ENCODE measurements at regions not wholly inside any gene's neighbourhood (a gene's known extent, or its start where the extent isn't known, plus 50 kb on each side); places are given as distances from the start of the nearest gene placed in this dataset.

DNA sequence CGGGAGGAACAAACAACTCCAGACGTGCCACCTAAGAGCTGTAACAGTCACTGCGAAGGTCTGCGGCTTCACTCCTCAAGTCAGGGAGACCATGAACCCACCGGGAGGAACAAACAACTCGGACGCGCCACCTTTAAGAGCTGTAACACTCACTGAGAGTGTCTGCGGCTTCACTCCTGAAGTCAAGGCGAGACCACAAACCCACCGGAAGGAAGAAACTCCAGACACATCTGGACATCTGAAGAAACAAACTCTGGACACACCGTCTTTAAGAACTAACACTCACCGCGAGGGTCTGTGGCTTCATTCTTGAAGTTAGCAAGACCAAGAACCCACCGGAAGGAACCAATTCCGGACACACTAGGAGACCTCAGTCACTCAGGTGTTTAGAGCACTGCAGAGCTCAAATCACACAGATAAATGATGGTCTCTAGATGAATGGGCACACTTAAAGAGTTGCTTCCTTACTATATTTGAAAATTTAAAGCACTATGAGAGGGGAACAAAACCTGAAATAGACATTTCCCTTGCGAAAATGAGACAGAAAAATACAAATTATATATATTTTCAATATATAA lies 587.7 kb upstream of the ADGRL4 start:
- DNase-seq (ENCODE audit: low read depth, low spot score) = no peak
- no peaks in the 10 kb centered on the region for H3K9me3 ChIP-seq (ENCODE audit: low read depth, low read length)
- TF ChIP-seq FOXP2 (optimal IDR thresholded peaks at IDR 0.05; ENCODE audit: control extremely low read depth, extremely low read length, insufficient read depth) (no peak), EZH2 (IDR thresholded peaks at IDR 0.05) (no peak), POLR2AphosphoS5 (IDR thresholded peaks at IDR 0.05; ENCODE audit: borderline replicate concordance, low read depth, low read length) (no peak)

DNA sequence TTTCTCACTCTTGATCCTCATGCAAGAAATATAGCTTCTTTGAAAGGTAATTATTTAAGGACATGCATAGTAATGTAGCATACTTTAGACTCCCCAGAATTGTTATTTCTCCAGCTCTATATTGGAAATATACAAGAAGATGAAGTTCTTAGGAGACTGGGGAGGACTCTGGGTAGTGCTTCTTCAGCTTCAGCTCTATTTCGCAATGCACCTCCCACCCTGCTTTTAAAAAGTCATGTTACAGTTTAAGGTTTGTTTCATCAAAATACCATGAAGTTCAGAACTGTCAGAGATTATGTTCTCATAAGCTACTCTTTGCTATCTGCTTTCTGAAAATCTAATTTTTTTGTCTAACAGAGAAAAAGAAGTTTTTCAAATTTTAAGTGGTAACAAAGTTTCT lies 586.2 kb upstream of the ADGRL4 start:
- no peak for TF ChIP-seq POLR2AphosphoS5 (IDR thresholded peaks at IDR 0.05; ENCODE audit: borderline replicate concordance, low read depth, low read length)
- TF ChIP-seq EZH2 (IDR thresholded peaks at IDR 0.05) = no peak
- no peak for TF ChIP-seq FOXP2 (optimal IDR thresholded peaks at IDR 0.05; ENCODE audit: control extremely low read depth, extremely low read length, insufficient read depth)
- no peaks in the 10 kb centered on the region for H3K36me3 ChIP-seq (ENCODE audit: insufficient read depth, low read length)
- H3K9me3 ChIP-seq (ENCODE audit: low read depth, low read length) = no peaks in the 10 kb centered on the region
- H3K4me3 ChIP-seq = no peak overlapping the region
- H3K27ac ChIP-seq = no peak overlapping the region
- no peak overlapping the region for H3K9ac ChIP-seq (ENCODE audit: insufficient read length)
- DNase-seq (ENCODE audit: low read depth, low spot score) = no peak

More for the DNA sequence above, 587.7 kb upstream of the ADGRL4 start:
- Histone ChIP-seq H3K27ac (no peak overlapping the region), H3K9ac (ENCODE audit: insufficient read length) (no peak overlapping the region), H3K4me3 (no peak overlapping the region), H3K36me3 (ENCODE audit: insufficient read depth, low read length) (no peaks in the 10 kb centered on the region)

DNA sequence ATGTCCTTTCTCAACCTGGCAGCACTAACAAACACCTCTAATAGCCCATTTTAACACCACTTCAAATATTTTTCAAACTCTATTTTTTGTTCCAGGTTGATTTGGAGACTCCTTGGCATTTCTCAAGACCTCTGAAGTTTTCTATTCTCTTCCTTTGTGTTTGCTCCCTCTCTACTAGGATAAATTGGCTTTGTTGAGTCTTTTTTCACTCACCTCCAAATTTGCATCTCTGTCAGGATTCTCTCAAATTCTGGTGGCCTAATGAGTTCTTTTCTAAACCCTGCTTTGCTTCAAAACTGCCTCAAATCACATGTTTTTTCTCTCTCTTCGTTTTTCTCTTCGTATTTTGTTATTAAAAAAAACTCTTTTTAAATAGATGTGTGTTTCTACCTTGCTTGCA lies 582.2 kb upstream of the ADGRL4 start:
- no peak overlapping the region for H3K4me3 ChIP-seq
- H3K36me3 ChIP-seq (ENCODE audit: insufficient read depth, low read length) = no peaks in the 10 kb centered on the region
- no peaks in the 10 kb centered on the region for H3K9me3 ChIP-seq (ENCODE audit: low read depth, low read length)
- no peak overlapping the region for H3K9ac ChIP-seq (ENCODE audit: insufficient read length)
- TF ChIP-seq EZH2 (IDR thresholded peaks at IDR 0.05) = no peak
- TF ChIP-seq POLR2AphosphoS5 (IDR thresholded peaks at IDR 0.05; ENCODE audit: borderline replicate concordance, low read depth, low read length) = no peak
- TF ChIP-seq FOXP2 (optimal IDR thresholded peaks at IDR 0.05; ENCODE audit: control extremely low read depth, extremely low read length, insufficient read depth) = no peak
- H3K27ac ChIP-seq = no peak overlapping the region
- DNase-seq (ENCODE audit: low read depth, low spot score) = no peak

DNA sequence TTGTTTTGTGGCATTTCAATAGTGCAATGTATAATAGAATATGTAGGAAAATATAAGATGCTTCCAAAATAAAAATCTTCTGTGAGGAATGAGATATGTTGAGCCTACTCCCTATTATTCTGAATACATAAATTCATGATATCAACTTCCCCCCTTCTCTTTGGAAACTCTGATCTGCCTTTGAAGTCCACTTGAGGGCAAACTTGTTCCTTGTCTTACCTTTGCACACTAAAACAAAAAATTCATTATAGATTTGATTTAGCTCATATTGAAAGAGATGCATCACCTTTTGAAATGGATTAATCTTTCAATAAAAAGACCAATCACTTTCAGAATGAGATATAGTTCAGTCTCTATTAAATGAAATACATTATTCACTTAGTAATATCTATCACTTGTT lies 580.7 kb upstream of the ADGRL4 start:
- no peak overlapping the region for H3K9ac ChIP-seq (ENCODE audit: insufficient read length)
- H3K9me3 ChIP-seq (ENCODE audit: low read depth, low read length) = no peaks in the 10 kb centered on the region
- DNase-seq (ENCODE audit: low read depth, low spot score) = no peak
- TF ChIP-seq EZH2 (IDR thresholded peaks at IDR 0.05) (no peak), FOXP2 (optimal IDR thresholded peaks at IDR 0.05; ENCODE audit: control extremely low read depth, extremely low read length, insufficient read depth) (no peak)
- no peaks in the 10 kb centered on the region for H3K36me3 ChIP-seq (ENCODE audit: insufficient read depth, low read length)
- H3K4me3 ChIP-seq = no peak overlapping the region
- H3K27ac ChIP-seq = no peak overlapping the region

DNA sequence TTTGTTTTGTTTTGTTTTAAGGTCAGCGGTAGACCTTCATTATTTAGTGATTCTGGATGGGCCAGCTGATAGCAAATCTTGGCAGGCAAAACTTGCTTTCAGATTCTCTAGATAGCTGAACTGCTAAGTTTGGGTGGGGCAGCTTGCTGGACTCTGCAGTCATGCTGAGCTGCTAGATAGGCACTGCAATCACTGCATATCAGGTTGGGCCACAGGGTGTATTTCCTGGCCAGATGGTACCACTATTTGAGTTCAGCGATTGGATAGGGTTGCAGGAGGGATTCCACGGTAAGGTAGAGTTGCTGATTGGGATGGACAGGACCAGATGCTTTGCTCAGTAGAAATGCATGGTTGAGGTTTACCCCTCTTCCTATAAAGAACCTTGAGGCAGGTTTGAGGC lies 579.3 kb upstream of the ADGRL4 start:
- H3K4me3 ChIP-seq = no peak overlapping the region
- H3K9me3 ChIP-seq (ENCODE audit: low read depth, low read length) = no peaks in the 10 kb centered on the region
- no peak for DNase-seq (ENCODE audit: low read depth, low spot score)
- H3K9ac ChIP-seq (ENCODE audit: insufficient read length) = no peak overlapping the region
- H3K36me3 ChIP-seq (ENCODE audit: insufficient read depth, low read length) = no peaks in the 10 kb centered on the region
- no peak overlapping the region for H3K27ac ChIP-seq
- no peak for TF ChIP-seq POLR2AphosphoS5 (IDR thresholded peaks at IDR 0.05; ENCODE audit: borderline replicate concordance, low read depth, low read length)
- TF ChIP-seq EZH2 (IDR thresholded peaks at IDR 0.05) = no peak
- TF ChIP-seq FOXP2 (optimal IDR thresholded peaks at IDR 0.05; ENCODE audit: control extremely low read depth, extremely low read length, insufficient read depth) = no peak

DNA sequence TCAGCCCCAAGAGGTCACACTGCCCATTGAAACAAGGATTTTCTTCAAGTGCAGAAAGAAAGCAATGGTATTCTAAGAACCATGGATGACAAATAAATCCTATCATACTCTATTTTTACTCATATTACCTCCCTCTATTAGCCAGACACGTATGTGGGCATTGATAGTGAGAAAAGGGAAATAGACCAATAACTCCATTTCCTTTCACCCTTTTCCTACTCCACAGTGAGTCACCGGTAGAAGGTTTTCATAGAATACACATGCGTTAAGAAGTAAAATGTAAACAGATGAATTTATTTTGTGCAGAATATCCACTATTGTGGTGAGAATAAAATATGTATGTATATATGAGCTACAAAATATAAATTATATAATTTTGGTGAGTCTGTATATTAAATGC lies 568.9 kb upstream of the ADGRL4 start:
- DNase-seq (ENCODE audit: low read depth, low spot score) = no peak
- Histone ChIP-seq H3K9ac (ENCODE audit: insufficient read length) (no peak overlapping the region), H3K4me3 (no peak overlapping the region), H3K27ac (no peak overlapping the region), H3K36me3 (ENCODE audit: insufficient read depth, low read length) (no peaks in the 10 kb centered on the region), H3K9me3 (ENCODE audit: low read depth, low read length) (no peaks in the 10 kb centered on the region)
- TF ChIP-seq POLR2AphosphoS5 (IDR thresholded peaks at IDR 0.05; ENCODE audit: borderline replicate concordance, low read depth, low read length) (no peak), FOXP2 (optimal IDR thresholded peaks at IDR 0.05; ENCODE audit: control extremely low read depth, extremely low read length, insufficient read depth) (no peak), EZH2 (IDR thresholded peaks at IDR 0.05) (no peak)

DNA sequence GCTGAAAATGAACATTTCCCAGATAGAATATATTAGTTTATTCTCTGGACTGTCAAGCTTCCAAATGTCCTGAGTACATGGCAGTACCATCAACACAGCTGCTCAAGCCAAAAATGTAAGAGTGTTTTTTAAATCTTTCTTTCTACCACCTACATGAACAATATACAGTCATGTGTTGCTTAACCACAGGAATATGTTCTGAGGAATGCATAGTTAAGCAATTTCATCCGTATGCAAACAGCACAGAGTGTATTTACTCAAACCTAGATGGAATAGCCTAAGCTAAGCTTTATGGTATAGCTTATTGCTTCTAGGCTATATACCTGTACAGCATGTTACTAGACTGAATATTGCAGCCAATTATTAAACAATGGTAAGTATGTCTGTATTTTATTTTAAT lies 561.9 kb upstream of the ADGRL4 start:
- DNase-seq (ENCODE audit: low read depth, low spot score) = no peak
- H3K27ac ChIP-seq = no peak overlapping the region
- H3K4me3 ChIP-seq = no peak overlapping the region
- H3K9ac ChIP-seq (ENCODE audit: insufficient read length) = no peak overlapping the region
- no peaks in the 10 kb centered on the region for H3K9me3 ChIP-seq (ENCODE audit: low read depth, low read length)
- H3K36me3 ChIP-seq (ENCODE audit: insufficient read depth, low read length) = no peaks in the 10 kb centered on the region
- no peak for TF ChIP-seq EZH2 (IDR thresholded peaks at IDR 0.05)
- TF ChIP-seq POLR2AphosphoS5 (IDR thresholded peaks at IDR 0.05; ENCODE audit: borderline replicate concordance, low read depth, low read length) = no peak
- no peak for TF ChIP-seq FOXP2 (optimal IDR thresholded peaks at IDR 0.05; ENCODE audit: control extremely low read depth, extremely low read length, insufficient read depth)

DNA sequence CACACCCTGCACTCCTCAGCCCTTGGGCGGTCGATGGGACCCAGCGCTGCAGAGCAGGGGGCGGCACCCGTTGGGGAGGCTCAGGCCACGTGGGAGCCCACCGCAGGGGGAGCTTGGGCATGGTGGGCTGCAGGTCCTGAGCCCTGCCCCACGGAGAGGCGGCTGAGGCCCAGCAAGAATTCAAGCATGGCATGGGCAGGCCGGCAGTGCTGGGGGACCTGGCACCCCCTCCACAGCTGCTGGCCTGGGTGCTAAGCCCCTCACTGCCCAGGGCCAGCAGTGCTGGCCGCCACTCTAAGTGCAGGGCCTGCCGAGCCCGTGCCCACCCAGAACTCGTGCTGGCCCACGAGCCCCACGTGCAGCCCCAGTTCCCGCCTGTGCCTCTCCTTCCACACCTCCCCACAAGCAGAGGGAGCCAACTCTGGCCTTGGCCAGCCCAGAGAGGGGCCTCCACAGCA lies 555.0 kb upstream of the ADGRL4 start:
- DNase-seq (ENCODE audit: low read depth, low spot score) = no peak
- Histone ChIP-seq H3K9me3 (ENCODE audit: low read depth, low read length) (no peaks in the 10 kb centered on the region), H3K9ac (ENCODE audit: insufficient read length) (no peak overlapping the region), H3K4me3 (no peak overlapping the region), H3K27ac (no peak overlapping the region), H3K36me3 (ENCODE audit: insufficient read depth, low read length) (no peaks in the 10 kb centered on the region)
- no peak for TF ChIP-seq FOXP2 (optimal IDR thresholded peaks at IDR 0.05; ENCODE audit: control extremely low read depth, extremely low read length, insufficient read depth)
- TF ChIP-seq EZH2 (IDR thresholded peaks at IDR 0.05) = no peak
- TF ChIP-seq POLR2AphosphoS5 (IDR thresholded peaks at IDR 0.05; ENCODE audit: borderline replicate concordance, low read depth, low read length) = no peak

DNA sequence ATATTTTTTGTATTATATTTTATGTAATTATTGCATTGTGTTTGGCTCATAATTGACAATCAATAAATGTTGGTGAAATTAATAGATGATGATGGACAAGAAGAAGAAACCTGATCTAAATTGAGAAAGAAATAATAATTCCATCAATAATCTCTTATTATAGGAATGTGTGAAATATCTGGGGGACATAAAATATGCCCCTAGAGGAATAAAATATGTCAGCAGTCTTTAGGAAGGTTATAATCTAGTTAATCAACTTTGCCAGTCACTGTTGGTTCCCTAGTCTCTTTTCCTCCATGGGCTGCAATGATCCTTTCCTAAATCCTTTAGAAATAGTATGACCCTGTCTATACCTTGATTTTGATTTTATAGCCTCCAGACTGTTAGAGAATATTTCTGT lies 549.7 kb upstream of the ADGRL4 start:
- Histone ChIP-seq H3K4me3 (no peak overlapping the region), H3K9ac (ENCODE audit: insufficient read length) (no peak overlapping the region), H3K27ac (no peak overlapping the region), H3K9me3 (ENCODE audit: low read depth, low read length) (no peaks in the 10 kb centered on the region), H3K36me3 (ENCODE audit: insufficient read depth, low read length) (no peaks in the 10 kb centered on the region)
- TF ChIP-seq FOXP2 (optimal IDR thresholded peaks at IDR 0.05; ENCODE audit: control extremely low read depth, extremely low read length, insufficient read depth) = no peak
- no peak for TF ChIP-seq POLR2AphosphoS5 (IDR thresholded peaks at IDR 0.05; ENCODE audit: borderline replicate concordance, low read depth, low read length)
- no peak for TF ChIP-seq EZH2 (IDR thresholded peaks at IDR 0.05)
- DNase-seq (ENCODE audit: low read depth, low spot score) = no peak

Data from SK-N-MC (cell line).